ENCODE measurements at regions not wholly inside any gene's neighbourhood (a gene's known extent, or its start where the extent isn't known, plus 50 kb on each side); places are given as distances from the start of the nearest gene placed in this dataset.

DNA sequence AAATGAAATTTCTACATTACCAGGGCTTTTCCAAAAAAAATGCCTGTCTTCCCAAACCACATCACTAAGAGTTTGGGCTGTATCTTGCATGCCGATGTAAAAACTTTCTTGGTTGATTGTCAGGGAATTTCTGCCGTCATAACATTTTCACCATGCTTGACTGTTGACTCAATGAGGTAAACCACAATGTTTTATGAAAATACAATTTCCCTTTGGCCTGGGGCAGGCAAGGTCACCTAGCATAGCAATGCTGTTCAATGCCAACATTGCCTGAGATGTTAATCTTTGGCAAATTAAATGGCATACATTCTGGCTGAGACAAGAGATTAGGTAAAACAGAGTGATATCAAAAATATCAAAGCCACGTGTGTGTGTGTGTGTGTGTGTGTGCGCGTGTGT lies 137.1 kb upstream of the TBL1X start:
- TF ChIP-seq, protein P1, sequence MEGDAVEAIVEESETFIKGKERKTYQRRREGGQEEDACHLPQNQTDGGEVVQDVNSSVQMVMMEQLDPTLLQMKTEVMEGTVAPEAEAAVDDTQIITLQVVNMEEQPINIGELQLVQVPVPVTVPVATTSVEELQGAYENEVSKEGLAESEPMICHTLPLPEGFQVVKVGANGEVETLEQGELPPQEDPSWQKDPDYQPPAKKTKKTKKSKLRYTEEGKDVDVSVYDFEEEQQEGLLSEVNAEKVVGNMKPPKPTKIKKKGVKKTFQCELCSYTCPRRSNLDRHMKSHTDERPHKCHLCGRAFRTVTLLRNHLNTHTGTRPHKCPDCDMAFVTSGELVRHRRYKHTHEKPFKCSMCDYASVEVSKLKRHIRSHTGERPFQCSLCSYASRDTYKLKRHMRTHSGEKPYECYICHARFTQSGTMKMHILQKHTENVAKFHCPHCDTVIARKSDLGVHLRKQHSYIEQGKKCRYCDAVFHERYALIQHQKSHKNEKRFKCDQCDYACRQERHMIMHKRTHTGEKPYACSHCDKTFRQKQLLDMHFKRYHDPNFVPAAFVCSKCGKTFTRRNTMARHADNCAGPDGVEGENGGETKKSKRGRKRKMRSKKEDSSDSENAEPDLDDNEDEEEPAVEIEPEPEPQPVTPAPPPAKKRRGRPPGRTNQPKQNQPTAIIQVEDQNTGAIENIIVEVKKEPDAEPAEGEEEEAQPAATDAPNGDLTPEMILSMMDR (IDR thresholded peaks at IDR 0.05): no peak
- H3K27me3 ChIP-seq: no peaks in the 10 kb centered on the region
- no peak overlapping the region for H3K27ac ChIP-seq
- H3K4me1 ChIP-seq (ENCODE audit: control insufficient read depth in 1 of 2, insufficient read depth in 1 of 2, low read depth in 1 of 2, low read length in 1 of 2): no peaks in the 10 kb centered on the region
- H3K4me3 ChIP-seq (ENCODE audit: low read depth in 1 of 2, low read length in 1 of 2): no peak overlapping the region
- no peaks in the 10 kb centered on the region for H3K36me3 ChIP-seq
- no peaks in the 10 kb centered on the region for H3K9me3 ChIP-seq

DNA sequence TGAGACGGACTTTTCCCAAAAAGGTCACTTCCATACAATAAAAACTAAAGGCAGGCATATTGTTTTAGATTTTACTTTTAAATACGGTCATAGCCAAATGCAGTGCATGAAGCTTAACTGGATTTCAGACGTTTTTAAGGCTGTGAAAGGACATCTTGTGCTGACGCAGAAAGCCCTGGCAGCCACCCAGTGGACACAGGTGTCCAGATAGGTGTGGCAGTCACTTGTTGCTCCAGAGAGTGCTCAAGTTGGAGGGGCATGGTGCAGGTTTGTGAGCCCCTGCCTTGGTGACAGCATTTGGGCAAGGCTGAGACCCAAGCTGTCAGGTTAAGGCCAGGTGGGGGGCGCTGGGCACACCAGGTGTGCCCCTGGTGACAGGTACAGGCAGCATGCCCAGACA lies 135.8 kb upstream of the TBL1X start:
- H3K4me3 ChIP-seq (ENCODE audit: low read depth in 1 of 2, low read length in 1 of 2): no peak overlapping the region
- H3K27me3 ChIP-seq: no peaks in the 10 kb centered on the region
- no peaks in the 10 kb centered on the region for H3K36me3 ChIP-seq
- no peak overlapping the region for H3K27ac ChIP-seq
- no peaks in the 10 kb centered on the region for H3K9me3 ChIP-seq
- TF ChIP-seq, protein P1 (IDR thresholded peaks at IDR 0.05): no peak
- no peaks in the 10 kb centered on the region for H3K4me1 ChIP-seq (ENCODE audit: control insufficient read depth in 1 of 2, insufficient read depth in 1 of 2, low read depth in 1 of 2, low read length in 1 of 2)

DNA sequence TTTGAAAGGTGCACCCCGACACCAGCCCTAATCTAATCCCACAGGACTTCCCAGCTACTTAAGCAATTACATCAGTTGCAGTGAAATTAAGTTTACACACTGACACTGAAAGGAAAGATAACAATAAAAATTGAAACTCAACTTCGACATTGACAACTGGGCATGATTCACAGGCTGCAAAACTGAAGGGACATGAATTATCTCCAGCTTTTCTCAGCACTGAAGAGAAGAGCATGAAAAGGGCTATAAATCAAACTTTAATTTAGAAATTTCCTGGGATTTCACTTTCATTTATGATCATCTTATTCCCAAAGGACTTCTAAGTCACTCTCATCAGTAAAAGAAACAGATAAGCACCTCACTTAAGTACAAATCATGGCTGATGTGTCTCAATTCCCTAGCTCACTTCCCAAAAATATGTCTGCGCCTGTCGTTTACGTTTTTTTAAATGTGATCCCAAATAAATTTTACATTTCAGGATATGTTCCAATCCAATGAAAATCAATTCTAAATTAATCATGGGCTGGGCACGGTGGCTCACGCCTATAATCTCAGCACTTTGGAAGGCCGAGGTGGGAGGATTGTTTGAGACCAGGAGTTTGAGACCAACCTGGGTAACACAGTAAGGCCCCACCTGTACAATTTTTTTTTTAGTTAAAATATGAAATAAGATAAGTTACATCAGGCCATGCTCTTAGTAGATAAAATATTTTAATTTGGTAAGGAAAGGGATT lies 134.4 kb upstream of the TBL1X start:
- no peak overlapping the region for H3K27ac ChIP-seq
- peaks cover 5 to 10% of the 10 kb centered on the region in 2 experiments for H3K4me1 ChIP-seq (ENCODE audit: control insufficient read depth in 1 of 2, insufficient read depth in 1 of 2, low read depth in 1 of 2, low read length in 1 of 2)
- H3K27me3 ChIP-seq: no peaks in the 10 kb centered on the region
- TF ChIP-seq, protein P1 (IDR thresholded peaks at IDR 0.05): no peak
- H3K36me3 ChIP-seq: no peaks in the 10 kb centered on the region
- no peaks in the 10 kb centered on the region for H3K9me3 ChIP-seq
- no peak overlapping the region for H3K4me3 ChIP-seq (ENCODE audit: low read depth in 1 of 2, low read length in 1 of 2)

DNA sequence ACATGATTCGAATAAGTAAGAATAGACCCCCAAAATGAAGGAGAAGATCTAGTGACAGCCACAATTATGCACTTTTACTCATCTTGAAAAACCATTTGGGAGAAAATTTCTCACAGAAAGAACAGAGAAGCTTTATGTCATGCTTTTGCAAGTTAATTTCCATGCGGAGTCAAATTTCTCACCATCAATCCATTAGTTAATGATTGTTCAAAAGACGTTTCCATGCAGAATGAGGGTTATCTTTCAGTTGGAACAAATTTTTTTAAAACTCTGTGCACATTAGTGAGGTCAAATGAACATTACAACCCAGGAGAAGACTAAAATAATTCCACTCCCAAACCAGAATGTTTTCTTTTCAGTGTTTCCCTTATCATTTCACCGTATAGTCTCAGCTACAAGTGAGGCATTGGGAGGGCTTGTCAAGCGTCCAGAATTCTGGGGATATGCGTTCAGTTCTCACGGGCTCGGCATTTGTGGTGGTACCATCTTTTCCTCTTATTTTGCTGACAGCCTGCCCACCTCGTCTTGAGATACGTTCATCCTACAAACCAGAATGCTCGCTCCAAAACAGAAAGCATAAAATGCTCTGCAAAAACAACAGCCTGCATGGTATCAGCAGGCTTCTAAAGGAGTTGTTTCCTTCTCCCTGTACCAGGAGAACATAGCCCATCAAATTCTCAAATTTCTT lies 130.8 kb upstream of the TBL1X start:
- Histone ChIP-seq H3K4me1 (ENCODE audit: control insufficient read depth in 1 of 2, insufficient read depth in 1 of 2, low read depth in 1 of 2, low read length in 1 of 2) (peaks cover 22 to 30% of the 10 kb centered on the region in 2 experiments), H3K9me3 (no peaks in the 10 kb centered on the region), H3K27me3 (no peaks in the 10 kb centered on the region), H3K4me3 (ENCODE audit: low read depth in 1 of 2, low read length in 1 of 2) (no peak overlapping the region), H3K36me3 (no peaks in the 10 kb centered on the region), H3K27ac (no peak overlapping the region)
- TF ChIP-seq, protein P1 (IDR thresholded peaks at IDR 0.05): no peak

DNA sequence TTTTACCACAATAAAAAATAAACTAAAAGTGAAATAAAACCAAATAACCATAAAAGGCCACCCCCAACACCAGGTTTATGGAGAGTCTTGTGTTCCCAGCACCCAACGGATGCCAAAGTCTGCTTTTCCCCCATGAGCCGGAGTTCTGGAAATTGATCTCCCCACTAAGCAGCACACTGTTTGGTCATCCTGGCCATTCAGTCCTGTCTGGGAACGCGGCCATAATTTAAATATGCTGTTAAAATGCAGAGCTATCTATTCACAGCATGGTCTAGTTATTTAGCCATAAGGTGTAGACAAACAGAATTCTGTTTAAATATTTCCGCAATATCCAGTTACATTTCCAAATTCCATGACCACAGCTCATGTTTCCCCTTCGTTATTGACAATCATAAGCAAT lies 129.6 kb upstream of the TBL1X start:
- H3K9me3 ChIP-seq: no peaks in the 10 kb centered on the region
- TF ChIP-seq, protein P1 (IDR thresholded peaks at IDR 0.05): no peak
- peaks cover 30 to 39% of the 10 kb centered on the region in 2 experiments for H3K4me1 ChIP-seq (ENCODE audit: control insufficient read depth in 1 of 2, insufficient read depth in 1 of 2, low read depth in 1 of 2, low read length in 1 of 2)
- no peaks in the 10 kb centered on the region for H3K36me3 ChIP-seq
- no peak overlapping the region for H3K4me3 ChIP-seq (ENCODE audit: low read depth in 1 of 2, low read length in 1 of 2)
- no peaks in the 10 kb centered on the region for H3K27me3 ChIP-seq
- H3K27ac ChIP-seq: no peak overlapping the region

Measured in neutrophil (primary cell).